Liver (tissue), 8 donors: ENCODE measurements at regions not wholly inside any gene's neighbourhood (a gene's known extent, or its start where the extent isn't known, plus 50 kb on each side); places are given as distances from the start of the nearest gene placed in this dataset.

Source experiments
- DNase-seq: peaks from one replicate; pipeline ENCODE4 v3.0.0-alpha.2; 2017; ENCODE audit warnings: low spot score
- H3K27ac ChIP-seq, 2 donors: one replicate each; pipeline ENCODE4 v1.7.0; 2013; ENCODE audit warnings: inconsistent platforms in 2 of 2, low read length in 2 of 2, control low read depth in 1 of 2, low read depth in 1 of 2, mild to moderate bottlenecking in 1 of 2
- H3K27me3 ChIP-seq, 4 donors: one replicate each; pipeline versions ENCODE4 v1.6.1 to v1.7.0; 2013; ENCODE audit warnings: low read length in 3 of 4, inconsistent platforms in 1 of 4, mild to moderate bottlenecking in 1 of 4, moderate library complexity in 1 of 4; ENCODE audit not compliant: control insufficient read depth in 4 of 4, insufficient read depth in 4 of 4
- H3K36me3 ChIP-seq, 4 donors: one replicate each; pipeline versions ENCODE4 v1.6.1 to v1.7.0; 2013; ENCODE audit warnings: low read length in 3 of 4, mild to moderate bottlenecking in 3 of 4, low read depth in 1 of 4, moderate library complexity in 1 of 4; ENCODE audit not compliant: control insufficient read depth in 4 of 4, insufficient read depth in 3 of 4
- H3K4me1 ChIP-seq, 4 donors: one replicate each; pipeline versions ENCODE4 v1.6.1 to v1.7.0; 2013; ENCODE audit warnings: low read length in 3 of 4, mild to moderate bottlenecking in 3 of 4, moderate library complexity in 1 of 4; ENCODE audit not compliant: control insufficient read depth in 4 of 4, insufficient read depth in 4 of 4
- H3K4me3 ChIP-seq, 3 donors: one replicate each; pipeline versions ENCODE4 v1.6.1 to v1.7.0; 2013; ENCODE audit warnings: low read length in 3 of 3, control low read depth in 1 of 3, low read depth in 1 of 3, mild to moderate bottlenecking in 1 of 3
- H3K9ac ChIP-seq, 2 donors: one replicate each; pipeline ENCODE4 v1.7.0; 2013; ENCODE audit warnings: low read length in 2 of 2, mild to moderate bottlenecking in 2 of 2, moderate library complexity in 2 of 2, control low read depth in 1 of 2, low read depth in 1 of 2
- H3K9me3 ChIP-seq, 4 donors: one replicate each; pipeline versions ENCODE4 v1.6.1 to v1.7.0; 2013; ENCODE audit warnings: low read length in 3 of 4; ENCODE audit not compliant: control insufficient read depth in 4 of 4
- CTCF ChIP-seq: fragments of 150-350 bp; IDR thresholded peaks from 2 replicates; pipeline ENCODE4 v1.5.1; 2017; ENCODE audit warnings: improper control_type of control experiment, low read depth, low read length; ENCODE audit not compliant: missing input control
- EGR1 ChIP-seq, 2 donors: IDR thresholded peaks; 2 replicates each; pipeline ENCODE4 v1.6.1; 2016 to 2018; ENCODE audit warnings: antibody characterized with exemption in 2 of 2, low read depth in 2 of 2
- FOXA1 ChIP-seq: IDR thresholded peaks from 2 replicates; pipeline ENCODE4 v1.6.1; 2016; ENCODE audit warnings: antibody characterized with exemption
- FOXA2 ChIP-seq: IDR thresholded peaks from 2 replicates; pipeline ENCODE4 v1.6.1; 2016; ENCODE audit warnings: antibody characterized with exemption
- GABPA ChIP-seq, 2 donors: IDR thresholded peaks in 1 of 2; conservative IDR thresholded peaks in 1 of 2; 2 replicates each; pipeline ENCODE4 v1.6.1; 2016; ENCODE audit warnings: antibody characterized with exemption in 2 of 2, mild to moderate bottlenecking in 1 of 2, moderate library complexity in 1 of 2
- HNF4A ChIP-seq, 2 donors: conservative IDR thresholded peaks; 2 replicates each; pipeline ENCODE4 v1.6.1; 2016; ENCODE audit warnings: antibody characterized with exemption in 2 of 2, mild to moderate bottlenecking in 2 of 2
- HNF4G ChIP-seq: IDR thresholded peaks from 2 replicates; pipeline ENCODE4 v1.6.1; 2016; ENCODE audit warnings: antibody characterized with exemption
- JUND ChIP-seq, 2 donors: IDR thresholded peaks; 2 replicates each; pipeline ENCODE4 v1.6.1; 2016; ENCODE audit warnings: antibody characterized with exemption in 2 of 2
- NR2F2 ChIP-seq: IDR thresholded peaks from 2 replicates; pipeline ENCODE4 v1.6.1; 2016; ENCODE audit warnings: antibody characterized with exemption
- RAD21 ChIP-seq, 2 donors: IDR thresholded peaks; 2 replicates each; pipeline ENCODE4 v1.6.1; 2016; ENCODE audit warnings: antibody characterized with exemption in 2 of 2, mild to moderate bottlenecking in 2 of 2
- REST ChIP-seq: IDR thresholded peaks from 2 replicates; pipeline ENCODE4 v1.6.1; 2016; ENCODE audit warnings: antibody characterized with exemption, mild to moderate bottlenecking
- RXRA ChIP-seq, 2 donors: IDR thresholded peaks; 2 replicates each; pipeline ENCODE4 v1.6.1; 2017 to 2018; ENCODE audit warnings: antibody characterized with exemption in 2 of 2, mild to moderate bottlenecking in 1 of 2
- SP1 ChIP-seq: IDR thresholded peaks from 2 replicates; pipeline ENCODE4 v1.6.1; 2018; ENCODE audit warnings: antibody characterized with exemption, mild to moderate bottlenecking
- TAF1 ChIP-seq: conservative IDR thresholded peaks from 2 replicates; pipeline ENCODE4 v1.6.1; 2016; ENCODE audit warnings: antibody characterized with exemption, mild to moderate bottlenecking
- YY1 ChIP-seq: IDR thresholded peaks from 2 replicates; pipeline ENCODE4 v1.6.1; 2016; ENCODE audit warnings: antibody characterized with exemption, mild to moderate bottlenecking
- WGBS: extraction: QIAGEN DNeasy Blood & Tissue Kit; methylation state at CpG from one replicate; pipeline ENCODE4 v1.1.7; 2013; 5-methylcytosine and 5-hydroxymethylcytosine counted together
- TF ChIP-seq, protein P1 (sequence below): IDR thresholded peaks from 2 replicates; pipeline ENCODE4 v1.6.1; 2016; ENCODE audit warnings: antibody characterized with exemption
- TF ChIP-seq, protein P2 (sequence below): IDR thresholded peaks from 2 replicates; pipeline ENCODE4 v1.6.1; 2016; ENCODE audit warnings: antibody characterized with exemption
- TF ChIP-seq, protein P3 (sequence below): IDR thresholded peaks from 2 replicates; pipeline ENCODE4 v1.6.1; 2016; ENCODE audit warnings: antibody characterized with exemption
- donor health status: healthy.
- donor health status: healthy.
- donor health status: healthy.
- donor health status: healthy.
- donor health status: healthy.

GRCh38 chr6:4506792-4507191 lies 269.4 kb upstream of the CDYL start (continued):
- no peak for TF ChIP-seq CTCF
- no peak for TF ChIP-seq FOXA1

GRCh38 chr6:4506223-4506622 lies 270.0 kb upstream of the CDYL start:
- Histone ChIP-seq H3K9me3 (peaks cover 0 to 5% (median 0%) of the 10 kb centered on the region in 4 donors), H3K4me3 (no peak overlapping the region), H3K27ac (no peak overlapping the region), H3K27me3 (no peaks in the 10 kb centered on the region), H3K9ac (no peak overlapping the region), H3K36me3 (no peaks in the 10 kb centered on the region), H3K4me1 (no peaks in the 10 kb centered on the region)
- 63% methylated on average over 3 of the region's 3 CpGs for WGBS
- TF ChIP-seq JUND (IDR thresholded peaks at IDR 0.05) (no peak), CTCF (no peak), HNF4G (no peak), REST (no peak), HNF4A (conservative IDR thresholded peaks at IDR 0.05) (no peak), EGR1 (IDR thresholded peaks at IDR 0.05; ENCODE audit: low read depth in 2 of 2) (no peak), RXRA (IDR thresholded peaks at IDR 0.05) (no peak), TAF1 (no peak), GABPA (IDR thresholded peaks at IDR 0.05 in 1 of 2, conservative IDR thresholded peaks at IDR 0.05 in 1 of 2) (no peak), RAD21 (IDR thresholded peaks at IDR 0.05) (no peak), FOXA2 (no peak), YY1 (no peak), NR2F2 (no peak), SP1 (no peak), FOXA1 (no peak)
- TF ChIP-seq, protein P1, sequence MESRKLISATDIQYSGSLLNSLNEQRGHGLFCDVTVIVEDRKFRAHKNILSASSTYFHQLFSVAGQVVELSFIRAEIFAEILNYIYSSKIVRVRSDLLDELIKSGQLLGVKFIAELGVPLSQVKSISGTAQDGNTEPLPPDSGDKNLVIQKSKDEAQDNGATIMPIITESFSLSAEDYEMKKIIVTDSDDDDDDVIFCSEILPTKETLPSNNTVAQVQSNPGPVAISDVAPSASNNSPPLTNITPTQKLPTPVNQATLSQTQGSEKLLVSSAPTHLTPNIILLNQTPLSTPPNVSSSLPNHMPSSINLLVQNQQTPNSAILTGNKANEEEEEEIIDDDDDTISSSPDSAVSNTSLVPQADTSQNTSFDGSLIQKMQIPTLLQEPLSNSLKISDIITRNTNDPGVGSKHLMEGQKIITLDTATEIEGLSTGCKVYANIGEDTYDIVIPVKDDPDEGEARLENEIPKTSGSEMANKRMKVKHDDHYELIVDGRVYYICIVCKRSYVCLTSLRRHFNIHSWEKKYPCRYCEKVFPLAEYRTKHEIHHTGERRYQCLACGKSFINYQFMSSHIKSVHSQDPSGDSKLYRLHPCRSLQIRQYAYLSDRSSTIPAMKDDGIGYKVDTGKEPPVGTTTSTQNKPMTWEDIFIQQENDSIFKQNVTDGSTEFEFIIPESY = no peak
- TF ChIP-seq, protein P2, sequence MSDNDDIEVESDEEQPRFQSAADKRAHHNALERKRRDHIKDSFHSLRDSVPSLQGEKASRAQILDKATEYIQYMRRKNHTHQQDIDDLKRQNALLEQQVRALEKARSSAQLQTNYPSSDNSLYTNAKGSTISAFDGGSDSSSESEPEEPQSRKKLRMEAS = no peak
- TF ChIP-seq, protein P3, sequence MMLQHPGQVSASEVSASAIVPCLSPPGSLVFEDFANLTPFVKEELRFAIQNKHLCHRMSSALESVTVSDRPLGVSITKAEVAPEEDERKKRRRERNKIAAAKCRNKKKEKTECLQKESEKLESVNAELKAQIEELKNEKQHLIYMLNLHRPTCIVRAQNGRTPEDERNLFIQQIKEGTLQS = no peak
- DNase-seq = no peak
